Caki2 (cell line): ENCODE measurements at regions not wholly inside any gene's neighbourhood (a gene's known extent, or its start where the extent isn't known, plus 50 kb on each side); places are given as distances from the start of the nearest gene placed in this dataset.

Source experiments
- DNase-seq: peaks from one replicate; pipeline ENCODE4 v3.0.0-alpha.2; 2015; ENCODE audit warnings: low read depth
- in situ Hi-C: cut with HindIII; loops from 2 replicates; pipeline ENCODE4 v1.10.0; 2016; ENCODE audit warnings: low sequenced_read_pairs, low pct_unique_long_range_greater_than_20kb, mixed read lengths

DNA sequence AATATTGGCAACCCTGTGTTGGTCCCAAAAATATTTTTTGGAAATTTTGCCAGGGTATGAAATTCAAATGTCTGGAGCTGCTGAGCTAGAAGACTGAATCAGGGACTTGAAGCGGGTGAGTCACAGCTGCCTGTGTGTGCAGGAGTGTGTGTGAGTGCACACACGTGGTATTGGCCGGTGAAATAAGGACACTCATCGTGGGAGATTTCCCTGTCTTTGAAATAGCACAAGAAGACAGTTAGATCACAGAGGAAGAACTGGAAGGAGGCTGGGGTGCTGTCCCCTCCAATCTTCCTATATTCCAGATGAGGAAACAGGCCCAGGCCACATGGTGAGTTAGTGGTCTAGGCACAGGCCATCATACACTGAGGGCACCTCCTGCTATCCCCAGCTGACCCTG is 123.8 kb upstream of the MLN start:
- DNase-seq, result no peak
- in situ Hi-C loops, result no loop called here

- in situ Hi-C loops, result no loop called here
- no peak for DNase-seq
Measured at GRCh38 chr6:33927112-33927511, 123.3 kb upstream of the MLN start.

DNA sequence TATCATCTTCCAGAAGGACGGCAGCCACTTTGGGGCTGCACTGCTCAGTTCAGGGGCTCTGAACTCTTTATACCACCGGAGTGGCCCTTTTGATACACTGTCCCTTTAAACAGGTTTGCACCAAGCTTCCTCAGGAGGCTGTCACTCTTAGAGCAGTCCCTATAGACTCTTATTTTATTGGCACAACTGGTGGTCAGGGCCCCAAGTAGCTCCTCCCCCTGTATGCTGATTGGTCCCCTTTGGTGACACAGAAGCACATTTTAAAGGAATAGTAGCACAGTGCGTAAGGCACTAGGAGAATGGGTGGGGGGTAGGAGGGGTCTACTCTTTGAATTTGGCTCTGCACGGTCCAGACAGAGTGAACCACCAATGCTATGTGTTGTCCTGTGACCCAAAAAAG is 122.6 kb upstream of the MLN start:
- DNase-seq, result no peak
- in situ Hi-C loops, result no loop called here

DNA sequence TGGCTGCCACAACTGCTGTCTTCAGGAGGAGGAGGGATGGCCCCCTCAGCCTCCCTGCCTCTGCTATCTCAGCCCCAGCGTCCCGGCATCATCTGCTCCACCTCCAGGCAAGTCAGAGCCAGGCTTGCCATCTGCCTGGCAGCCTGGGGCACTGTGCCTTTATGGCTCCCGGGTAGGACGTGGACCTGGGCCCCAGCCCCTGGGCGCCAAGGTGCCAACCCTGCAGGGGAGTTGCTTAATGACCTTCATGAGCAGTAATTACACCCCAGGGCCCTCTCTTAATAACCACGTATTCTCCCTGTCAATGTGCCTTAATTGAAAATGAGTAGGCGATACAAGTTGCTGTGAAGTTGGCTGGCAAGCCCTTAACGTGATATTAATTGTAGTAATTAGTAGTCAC is 122.1 kb upstream of the MLN start:
- no peak for DNase-seq
- in situ Hi-C loops, result no loop called here

- DNase-seq, result no peak
- in situ Hi-C loops, result no loop called here
Measured at GRCh38 chr6:33925210-33925609, 121.4 kb upstream of the MLN start.

DNA sequence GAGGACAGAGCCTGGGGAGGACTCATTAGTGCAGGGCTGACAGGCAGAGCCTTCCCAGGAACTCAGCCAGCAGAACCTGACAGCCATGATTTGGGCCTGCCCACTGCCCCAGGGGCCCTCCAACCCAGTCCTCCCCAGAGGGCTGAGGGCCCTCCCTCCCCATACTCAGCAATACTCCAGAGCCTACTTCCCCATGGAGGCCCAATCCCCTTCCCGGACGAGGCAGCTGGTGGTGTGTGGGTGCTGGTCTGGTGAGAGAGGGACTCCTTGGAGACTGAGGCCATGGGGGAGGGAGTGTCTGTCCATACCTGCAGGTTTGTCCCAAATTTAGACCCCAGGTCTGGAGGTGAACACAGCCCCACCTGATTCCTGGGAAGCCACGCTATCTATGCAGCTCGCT is 120.9 kb upstream of the MLN start:
- no peak for DNase-seq
- in situ Hi-C loops, result no loop called here

GRCh38 chr6:33923857-33924514 is 120.2 kb upstream of the MLN start:
- no peak for DNase-seq
- in situ Hi-C loops, result no loop called here

- in situ Hi-C loops, result no loop called here
- DNase-seq, result no peak
Measured at GRCh38 chr6:33921745-33922144, 117.9 kb upstream of the MLN start.

DNA sequence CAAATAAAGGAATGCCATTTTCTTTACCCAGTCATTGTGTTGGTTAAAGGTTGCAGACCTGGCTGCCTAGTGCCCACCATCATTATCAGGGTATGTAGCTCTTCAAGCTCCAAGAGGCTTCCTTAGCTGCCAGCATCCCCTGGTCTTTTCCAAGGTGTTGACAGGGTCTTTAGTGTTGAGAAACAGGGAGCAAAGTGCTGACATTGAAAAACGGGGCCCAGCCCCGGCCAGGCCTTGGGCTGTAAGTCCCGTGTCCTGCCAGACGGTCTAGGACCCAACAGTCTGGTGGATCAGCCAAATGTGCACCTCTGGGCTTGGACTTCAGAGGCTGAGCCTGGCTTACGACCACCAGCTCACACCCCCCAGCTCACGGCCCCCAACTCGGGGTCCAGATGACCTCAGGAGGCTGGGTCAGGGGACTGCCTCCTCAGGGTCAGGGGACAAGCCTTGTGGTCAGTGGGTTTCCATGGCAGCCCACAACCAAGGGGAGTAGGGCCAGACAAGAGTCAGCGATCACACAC is 114.4 kb upstream of the MLN start:
- in situ Hi-C loops, result no loop called here
- DNase-seq, result no peak

- in situ Hi-C loops, result no loop called here
- DNase-seq, result no peak
Measured at GRCh38 chr6:33915134-33915533, 111.3 kb upstream of the MLN start.

DNA sequence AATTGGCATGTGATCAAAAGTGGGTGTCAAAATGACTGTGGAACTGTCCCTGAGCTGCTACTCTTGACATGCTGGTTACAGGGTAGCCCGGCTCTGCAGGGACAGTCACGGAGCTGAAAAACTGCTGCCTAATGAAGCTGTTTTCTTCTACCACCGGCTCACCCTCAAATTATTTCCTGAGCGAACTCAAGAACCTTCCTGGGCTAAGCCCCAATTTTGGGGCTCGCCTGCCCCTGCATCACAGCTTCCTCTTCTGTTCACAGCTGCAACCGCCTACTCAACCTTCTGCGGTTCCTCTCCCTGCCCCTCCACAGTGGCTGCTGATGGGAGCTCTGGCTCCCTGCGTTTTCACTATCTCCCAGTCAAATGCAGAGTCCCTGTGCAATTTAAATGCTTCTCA is 110.8 kb upstream of the MLN start:
- in situ Hi-C loops, result no loop called here
- DNase-seq, result no peak

- no peak for DNase-seq
- in situ Hi-C loops, result no loop called here
Measured at GRCh38 chr6:33912195-33912594, 108.4 kb upstream of the MLN start.

DNA sequence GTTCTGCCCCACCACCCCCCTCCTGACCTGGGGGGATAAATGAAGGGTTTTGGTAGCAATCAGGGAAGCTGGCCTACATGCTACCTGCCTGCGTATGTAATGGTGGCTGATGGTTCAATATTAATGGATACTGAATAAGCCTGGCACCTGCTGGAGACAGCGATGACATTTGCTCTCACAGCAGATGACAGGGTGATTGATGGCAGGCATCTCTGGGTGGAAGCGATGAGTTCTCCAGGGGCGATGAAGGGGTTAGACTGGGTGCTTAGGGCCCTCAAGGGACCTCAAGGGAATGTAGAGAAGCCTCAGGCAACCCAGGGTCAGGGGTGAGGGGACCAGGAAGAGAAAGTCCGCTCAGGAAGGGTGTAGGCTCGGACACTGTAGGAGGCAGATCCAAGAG is 107.7 kb upstream of the MLN start:
- no peak for DNase-seq
- in situ Hi-C loops, result no loop called here

- in situ Hi-C loops, result no loop called here
- DNase-seq, result no peak
Measured at GRCh38 chr6:33910594-33910993, 106.8 kb upstream of the MLN start.

- in situ Hi-C loops, result no loop called here
- DNase-seq, result no peak
Measured at GRCh38 chr6:33909737-33910136, 105.9 kb upstream of the MLN start.

- in situ Hi-C loops, result no loop called here
Measured at GRCh38 chr6:33908025-33908424, 104.2 kb upstream of the MLN start.

GRCh38 chr6:33907227-33907626 is 103.4 kb upstream of the MLN start:
- DNase-seq, result no peak
- in situ Hi-C loops, result no loop called here

More at GRCh38 chr6:33908025-33908424, 104.2 kb upstream of the MLN start:
- DNase-seq, result peak; percentile 76

GRCh38 chr6:33906439-33906838 is 102.6 kb upstream of the MLN start:
- in situ Hi-C loops, result no loop called here
- DNase-seq, result no peak

- in situ Hi-C loops, result no loop called here
- DNase-seq, result no peak
Measured at GRCh38 chr6:33905071-33905609, 101.3 kb upstream of the MLN start.

DNA sequence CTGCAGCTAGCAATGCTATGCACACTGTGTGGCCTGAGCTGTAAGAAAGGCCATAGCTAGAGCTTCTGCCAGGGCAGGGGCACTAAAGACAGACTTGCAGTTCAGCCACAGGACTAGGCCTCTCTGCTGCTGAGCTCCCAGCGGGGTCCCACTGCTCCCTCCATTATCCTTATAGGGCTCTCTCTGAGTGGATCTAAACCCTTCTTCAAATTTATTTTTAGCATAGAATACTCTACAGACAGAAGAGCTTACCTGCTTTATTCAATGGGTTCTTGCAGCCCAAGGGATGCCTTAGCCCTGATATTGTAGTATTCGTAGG is 100.9 kb upstream of the MLN start:
- DNase-seq, result no peak
- in situ Hi-C loops, result no loop called here
